D721Med (cell line): ENCODE measurements at regions not wholly inside any gene's neighbourhood (a gene's known extent, or its start where the extent isn't known, plus 50 kb on each side); places are given as distances from the start of the nearest gene placed in this dataset.

Experiments used
- DNase-seq: peaks from one replicate; pipeline ENCODE4 v3.0.0; 2011; ENCODE audit warnings: low spot score; ENCODE audit not compliant: insufficient read length
- FAIRE-seq: peaks from 2 replicates; lab custom pipeline; 2011; peaks lifted over from hg19 to GRCh38; lab: Jason Lieb, UNC
- CTCF ChIP-seq: IDR thresholded peaks from 2 replicates; pipeline ENCODE4 v1.5.1; 2012; ENCODE audit warnings: mild to moderate bottlenecking, control low read depth; ENCODE audit not compliant: insufficient read depth; ENCODE audit errors: missing control alignments

- DNase-seq: no peak
- TF ChIP-seq CTCF: no peak
- no peak for FAIRE-seq
Measured at GRCh38 chr5:106956886-106957285, 713.9 kb downstream of the EFNA5 start.

GRCh38 chr5:106956187-106956586, 714.5 kb downstream of the EFNA5 start:
- TF ChIP-seq CTCF: no peak
- FAIRE-seq: no peak
- no peak for DNase-seq

GRCh38 chr5:106940986-106941385, 729.8 kb downstream of the EFNA5 start:
- no peak for DNase-seq
- no peak for FAIRE-seq
- TF ChIP-seq CTCF: no peak

GRCh38 chr5:106940301-106940846, 730.4 kb downstream of the EFNA5 start:
- DNase-seq: no peak
- FAIRE-seq: no peak
- no peak for TF ChIP-seq CTCF

GRCh38 chr5:106923409-106923808, 747.3 kb downstream of the EFNA5 start:
- no peak for TF ChIP-seq CTCF
- FAIRE-seq: no peak
- DNase-seq: no peak

- no peak for FAIRE-seq
- no peak for TF ChIP-seq CTCF
- DNase-seq: no peak
Measured at GRCh38 chr5:106921567-106921966, 749.2 kb downstream of the EFNA5 start.

GRCh38 chr5:106910486-106910885, 760.3 kb downstream of the EFNA5 start:
- FAIRE-seq (no peak), DNase-seq (no peak)
- TF ChIP-seq CTCF: no peak
